ENCODE measurements at regions not wholly inside any gene's neighbourhood (a gene's known extent, or its start where the extent isn't known, plus 50 kb on each side); places are given as distances from the start of the nearest gene placed in this dataset.
"Not testable (repeated sequence)": the region's sequence is repeated elsewhere in the genome, so short reads cannot be mapped to it uniquely, and the experiment has no call there.

DNA sequence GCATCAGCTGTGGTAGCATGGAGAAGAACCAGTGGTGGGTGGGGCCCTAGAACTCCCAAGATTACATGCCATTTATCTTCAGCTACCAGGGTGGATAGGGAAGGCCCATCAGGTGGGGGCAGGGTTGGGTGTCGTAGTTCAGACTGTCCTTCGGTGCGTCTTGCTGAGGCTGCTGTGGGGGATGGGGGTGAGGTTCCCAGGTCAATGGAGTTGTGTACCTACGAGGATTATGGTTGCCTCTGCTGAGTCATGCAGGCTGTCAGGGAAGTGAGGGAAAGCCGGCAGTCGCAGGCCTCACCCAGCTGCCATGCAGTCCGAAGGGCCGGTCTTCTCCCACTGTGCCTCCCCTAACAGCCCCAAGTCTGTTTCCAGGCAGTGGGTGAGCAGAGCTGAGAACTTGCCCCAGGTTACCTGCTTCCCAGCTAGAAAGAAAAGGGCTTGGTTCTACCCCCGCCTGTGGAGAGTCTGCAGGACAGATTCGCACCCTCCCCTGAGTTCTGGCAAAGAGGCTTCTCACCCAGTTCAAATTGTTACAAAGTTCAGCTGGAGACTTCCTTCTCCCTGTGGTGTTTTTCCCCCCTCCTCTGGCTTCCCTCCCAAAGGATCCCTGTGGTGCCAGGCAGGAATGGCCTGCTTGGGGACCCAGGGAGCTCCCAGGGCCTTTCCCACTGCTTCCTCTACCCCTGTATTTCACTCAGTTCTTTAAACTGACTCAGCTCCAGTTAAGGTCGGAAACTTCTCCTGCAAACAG is 342.7 kb downstream of the KLF13 start:
- DNase-seq (ENCODE audit: low read depth in 2 of 2): not testable (repeated sequence)

GRCh38 chr15:31673263-31673662 is 346.6 kb downstream of the KLF13 start:
- not testable (repeated sequence) for DNase-seq (ENCODE audit: low read depth in 2 of 2)

DNA sequence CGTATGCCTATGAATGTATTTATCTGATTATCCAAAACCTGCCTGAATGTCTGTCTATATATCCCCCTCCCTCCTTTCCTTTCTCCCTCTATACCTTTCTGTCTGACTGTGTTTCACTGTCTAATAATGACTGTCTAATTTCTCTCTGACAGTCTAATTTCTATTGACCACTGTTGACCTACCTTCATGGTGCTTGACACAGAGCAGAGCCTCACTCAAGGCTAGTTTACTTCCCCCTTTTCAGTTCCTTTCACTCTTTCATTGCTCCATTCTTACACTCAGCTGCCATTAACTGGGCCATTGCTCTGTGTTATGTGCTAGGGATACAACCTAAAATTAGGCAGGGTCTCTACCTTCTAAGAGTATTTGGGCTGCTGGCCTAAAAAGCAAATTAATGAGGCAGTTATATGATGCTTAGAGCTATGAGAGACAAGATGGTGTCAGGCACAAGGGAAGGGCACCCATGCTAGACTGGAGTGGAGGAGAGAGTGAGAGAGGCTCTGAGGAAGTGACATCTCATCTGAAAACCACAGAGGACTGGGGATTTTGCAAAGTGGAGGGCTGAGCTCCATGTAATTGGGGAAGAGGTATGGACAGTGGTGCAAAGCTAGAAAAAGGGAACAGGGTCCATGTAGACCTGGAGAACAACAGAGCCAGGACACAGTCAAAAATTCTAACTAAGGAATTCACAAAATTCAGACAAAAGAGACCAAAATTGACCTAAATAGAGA is 348.6 kb upstream of the CHRNA7 start:
- DNase-seq (ENCODE audit: low read depth in 2 of 2): not testable (repeated sequence)

- not testable (repeated sequence) for DNase-seq (ENCODE audit: low read depth in 2 of 2)
These were observed 343.2 kb upstream of the CHRNA7 start for GRCh38 chr15:31687088-31687487.

- DNase-seq (ENCODE audit: low read depth in 2 of 2): not testable (repeated sequence)
These were observed 333.8 kb upstream of the CHRNA7 start for GRCh38 chr15:31696509-31696908.

- DNase-seq (ENCODE audit: low read depth in 2 of 2): not testable (repeated sequence)
These were observed 325.1 kb upstream of the CHRNA7 start for GRCh38 chr15:31705076-31705678.

GRCh38 chr15:31707944-31708702 is 322.2 kb upstream of the CHRNA7 start:
- not testable (repeated sequence) for DNase-seq (ENCODE audit: low read depth in 2 of 2)

- DNase-seq (ENCODE audit: low read depth in 2 of 2): not testable (repeated sequence)
These were observed 321.5 kb upstream of the CHRNA7 start for GRCh38 chr15:31708703-31709327.

DNA sequence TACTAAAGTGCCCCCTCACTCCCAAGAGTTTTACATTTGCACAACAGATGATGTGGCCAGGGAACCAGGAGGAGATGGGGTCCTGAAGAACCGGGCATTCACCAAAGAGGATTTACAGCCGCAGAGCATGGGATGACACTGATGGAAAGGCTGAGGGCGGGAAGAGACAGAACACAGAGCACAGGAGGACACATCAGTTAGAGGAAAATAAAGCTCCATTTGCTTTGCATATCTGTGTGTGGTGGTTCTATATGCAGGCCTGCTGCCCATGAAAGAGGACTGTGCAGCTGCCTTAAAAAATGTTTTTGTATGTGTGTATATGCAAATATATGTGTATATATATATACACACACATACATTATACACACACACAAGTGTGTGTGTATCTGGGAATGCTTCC is 320.8 kb upstream of the CHRNA7 start:
- not testable (repeated sequence) for DNase-seq (ENCODE audit: low read depth in 2 of 2)

DNA sequence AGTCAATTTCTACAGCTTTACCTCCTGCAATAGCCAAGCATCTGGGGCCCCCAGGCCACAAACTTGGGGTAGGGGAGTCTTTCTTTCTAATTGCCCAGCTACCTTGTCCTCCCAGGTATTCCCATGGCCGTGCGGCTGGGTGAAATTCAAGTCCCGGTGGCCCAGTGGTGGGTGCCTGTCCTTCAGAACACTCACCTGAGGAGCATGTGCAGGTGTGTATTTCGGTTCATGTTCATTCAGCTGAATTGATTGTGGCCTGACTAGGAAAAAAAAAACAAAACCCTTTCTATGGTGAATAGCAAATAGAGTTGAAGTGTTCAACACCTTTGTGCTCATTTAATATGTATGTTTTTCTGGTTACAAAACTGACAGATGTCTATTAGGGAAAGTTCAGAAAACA is 319.5 kb upstream of the CHRNA7 start:
- not testable (repeated sequence) for DNase-seq (ENCODE audit: low read depth in 2 of 2)

- DNase-seq (ENCODE audit: low read depth in 2 of 2): not testable (repeated sequence)
These were observed 315.1 kb upstream of the CHRNA7 start for GRCh38 chr15:31715208-31715607.

- not testable (repeated sequence) for DNase-seq (ENCODE audit: low read depth in 2 of 2)
These were observed 311.7 kb upstream of the CHRNA7 start for GRCh38 chr15:31718625-31719024.

GRCh38 chr15:31719396-31720022 is 310.8 kb upstream of the CHRNA7 start:
- DNase-seq (ENCODE audit: low read depth in 2 of 2): not testable (repeated sequence)

DNA sequence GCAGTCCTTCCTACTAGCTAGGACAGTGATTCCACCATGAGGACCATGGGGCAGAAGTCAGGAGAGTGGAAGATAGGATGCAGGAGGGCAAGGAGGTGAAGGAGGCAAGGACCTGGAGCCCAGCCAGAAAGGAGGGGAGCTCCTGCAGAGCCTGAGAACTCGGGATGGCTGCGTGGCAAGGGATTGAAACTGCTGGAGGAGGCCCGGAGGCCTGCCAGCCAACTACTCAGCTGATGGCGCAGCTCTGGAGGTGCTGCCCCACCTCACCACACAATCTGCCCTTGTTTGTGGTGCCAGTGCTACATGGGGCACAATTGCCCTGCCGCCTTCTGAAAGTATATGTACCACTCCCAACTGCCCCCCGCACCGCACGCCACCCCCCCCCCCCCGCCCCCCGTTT is 307.3 kb upstream of the CHRNA7 start:
- DNase-seq (ENCODE audit: low read depth in 2 of 2): not testable (repeated sequence)

- not testable (repeated sequence) for DNase-seq (ENCODE audit: low read depth in 2 of 2)
These were observed 305.4 kb upstream of the CHRNA7 start for GRCh38 chr15:31724903-31725302.

GRCh38 chr15:31725619-31726018 is 304.7 kb upstream of the CHRNA7 start:
- not testable (repeated sequence) for DNase-seq (ENCODE audit: low read depth in 2 of 2)

DNA sequence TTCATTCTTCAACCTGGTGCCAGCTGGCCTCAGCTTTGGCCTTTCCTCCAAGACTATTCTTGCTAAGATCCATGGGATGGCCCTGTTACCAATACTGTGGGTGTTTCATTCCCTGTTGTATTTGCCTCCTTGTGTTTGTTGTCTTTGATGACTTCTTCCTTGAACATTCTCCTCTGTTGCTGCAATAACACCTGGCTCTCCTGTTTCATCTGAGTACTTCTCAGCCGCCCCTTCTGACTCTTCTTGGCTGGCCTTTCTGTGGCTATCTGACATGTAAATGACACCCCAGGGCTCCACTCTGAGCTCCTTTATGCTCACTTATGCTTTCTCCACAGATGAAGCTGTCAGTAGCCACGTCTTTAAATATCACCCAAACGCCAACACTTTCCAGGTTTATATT is 302.7 kb upstream of the CHRNA7 start:
- no peak for DNase-seq (ENCODE audit: low read depth in 2 of 2)

GRCh38 chr15:31732726-31733125 is 297.6 kb upstream of the CHRNA7 start:
- no peak for DNase-seq (ENCODE audit: low read depth in 2 of 2)

GRCh38 chr15:31733424-31733823 is 296.9 kb upstream of the CHRNA7 start:
- no peak for DNase-seq (ENCODE audit: low read depth in 2 of 2)

GRCh38 chr15:31740203-31740602 is 290.1 kb upstream of the CHRNA7 start:
- DNase-seq (ENCODE audit: low read depth in 2 of 2): no peak

DNA sequence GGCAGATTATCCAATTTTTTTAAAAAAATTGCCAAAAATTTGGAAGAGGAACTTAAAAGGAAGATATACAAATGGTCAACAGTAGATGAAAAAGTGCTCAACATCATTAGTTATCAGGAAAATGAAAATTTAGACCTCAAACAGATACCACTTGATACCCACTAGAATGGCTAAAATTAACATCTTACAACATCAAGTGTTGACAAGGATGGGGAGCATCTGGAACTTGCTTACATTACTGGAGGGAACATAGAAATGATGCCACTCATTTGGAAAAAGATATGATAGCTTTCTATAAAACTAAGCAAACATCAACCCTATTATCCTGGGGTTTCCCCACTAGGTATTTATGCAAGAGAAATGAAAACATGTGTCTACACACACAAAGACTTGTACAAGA is 284.5 kb upstream of the CHRNA7 start:
- no peak for DNase-seq (ENCODE audit: low read depth in 2 of 2)
